ENCODE measurements at regions not wholly inside any gene's neighbourhood (a gene's known extent, or its start where the extent isn't known, plus 50 kb on each side); places are given as distances from the start of the nearest gene placed in this dataset.
"Not testable (repeated sequence)": the region's sequence is repeated elsewhere in the genome, so short reads cannot be mapped to it uniquely, and the experiment has no call there.

- DNase-seq (ENCODE audit: low spot score) = peak; percentile 27
These were observed 195.1 kb downstream of the TXNL1 start for GRCh38 chr18:56443166-56443907.

GRCh38 chr18:56438480-56438879 lies 199.9 kb downstream of the TXNL1 start:
- not testable (repeated sequence) for DNase-seq (ENCODE audit: low spot score)

GRCh38 chr18:56436651-56437050 lies 201.7 kb downstream of the TXNL1 start:
- no peak for DNase-seq (ENCODE audit: low spot score)

GRCh38 chr18:56433919-56434318 lies 204.5 kb downstream of the TXNL1 start:
- no peak for DNase-seq (ENCODE audit: low spot score)

- DNase-seq (ENCODE audit: low spot score) = no peak
These were observed 206.8 kb downstream of the TXNL1 start for GRCh38 chr18:56431551-56431950.

- DNase-seq (ENCODE audit: low spot score) = no peak
These were observed 214.8 kb downstream of the TXNL1 start for GRCh38 chr18:56423626-56424025.

GRCh38 chr18:56421647-56422046 lies 216.7 kb downstream of the TXNL1 start:
- DNase-seq (ENCODE audit: low spot score) = no peak

- DNase-seq (ENCODE audit: low spot score) = not testable (repeated sequence)
These were observed 217.5 kb downstream of the TXNL1 start for GRCh38 chr18:56420868-56421267.

- no peak for DNase-seq (ENCODE audit: low spot score)
These were observed 224.0 kb downstream of the TXNL1 start for GRCh38 chr18:56414357-56414756.

GRCh38 chr18:56413862-56414261 lies 224.5 kb downstream of the TXNL1 start:
- no peak for DNase-seq (ENCODE audit: low spot score)

- DNase-seq (ENCODE audit: low spot score) = no peak
These were observed 225.4 kb downstream of the TXNL1 start for GRCh38 chr18:56412951-56413350.

GRCh38 chr18:56409736-56410135 lies 228.7 kb downstream of the TXNL1 start:
- no peak for DNase-seq (ENCODE audit: low spot score)

GRCh38 chr18:56407646-56408180 lies 230.7 kb downstream of the TXNL1 start:
- DNase-seq (ENCODE audit: low spot score) = no peak

GRCh38 chr18:56402872-56403516 lies 235.4 kb downstream of the TXNL1 start:
- no peak for DNase-seq (ENCODE audit: low spot score)

- no peak for DNase-seq (ENCODE audit: low spot score)
These were observed 244.5 kb downstream of the TXNL1 start for GRCh38 chr18:56393870-56394269.

GRCh38 chr18:56391931-56392590 lies 246.3 kb downstream of the TXNL1 start:
- no peak for DNase-seq (ENCODE audit: low spot score)

- no peak for DNase-seq (ENCODE audit: low spot score)
These were observed 247.8 kb downstream of the TXNL1 start for GRCh38 chr18:56390626-56391025.

- peak; percentile 11 for DNase-seq (ENCODE audit: low spot score)
These were observed 249.2 kb downstream of the TXNL1 start for GRCh38 chr18:56389190-56389589.

- no peak for DNase-seq (ENCODE audit: low spot score)
These were observed 249.8 kb downstream of the TXNL1 start for GRCh38 chr18:56388571-56388970.

GRCh38 chr18:56386856-56387255 lies 251.5 kb downstream of the TXNL1 start:
- DNase-seq (ENCODE audit: low spot score) = no peak

GRCh38 chr18:56383349-56383748 lies 255.0 kb downstream of the TXNL1 start:
- no peak for DNase-seq (ENCODE audit: low spot score)

GRCh38 chr18:56382541-56382940 lies 255.9 kb downstream of the TXNL1 start:
- no peak for DNase-seq (ENCODE audit: low spot score)

- DNase-seq (ENCODE audit: low spot score) = no peak
These were observed 257.2 kb downstream of the TXNL1 start for GRCh38 chr18:56381196-56381595.
